Panc1 (cell line): ENCODE measurements at regions not wholly inside any gene's neighbourhood (a gene's known extent, or its start where the extent isn't known, plus 50 kb on each side); places are given as distances from the start of the nearest gene placed in this dataset.

ENCODE experiments used
- ATAC-seq: fragments of 200-7000 bp; cut with Tn5 transposase; 2 replicates; pipeline ENCODE4 v1.9.1; 2020; ENCODE audit warnings: mild to moderate bottlenecking, moderate library complexity
- BruUV-seq: library from RNA; stranded (reverse); fragments of 400-500 nt; replicated peaks from 2 replicates; lab custom pipeline; 2021; lab: Mats Ljungman, UMichigan
- CTCF ChIA-PET: fragments of 300-600 bp; sonication (Branson Sonifier 250); formaldehyde crosslinking; loops from one replicate; lab custom pipeline; 2022; ENCODE audit warnings: antibody characterized with exemption; lab: Charles Lee
- POLR2A ChIA-PET: fragments of 300-600 bp; sonication (Branson Sonifier 250); formaldehyde crosslinking; loops from one replicate; lab custom pipeline; 2022; ENCODE audit warnings: antibody characterized with exemption; lab: Charles Lee
- DNase-seq: peaks from one replicate; pipeline ENCODE4 v3.0.0-alpha.2; 2010; ENCODE audit warnings: low read depth, low spot score
- H3K27ac ChIP-seq: 2 replicates; pipeline ENCODE4 v1.5.1; 2011; ENCODE audit warnings: mild to moderate bottlenecking, low read length, inconsistent platforms
- H3K27me3 ChIP-seq: fragments of 200-500 bp; sonication (Bioruptor generic); 2 replicates; pipeline ENCODE4 v1.6.0; 2014; ENCODE audit warnings: low read length, inconsistent platforms; ENCODE audit not compliant: control insufficient read depth, insufficient read depth
- H3K36me3 ChIP-seq: fragments of 200-500 bp; sonication (Bioruptor generic); 2 replicates; pipeline ENCODE4 v1.5.1; 2014; ENCODE audit warnings: inconsistent platforms, mild to moderate bottlenecking, low read length, moderate library complexity; ENCODE audit not compliant: control insufficient read depth, insufficient read depth
- H3K4me1 ChIP-seq: 2 replicates; pipeline ENCODE4 v1.5.1; 2011; ENCODE audit warnings: inconsistent platforms, mild to moderate bottlenecking, low read length, moderate library complexity; ENCODE audit not compliant: control insufficient read depth, insufficient read depth
- H3K4me3 ChIP-seq, 2 experiments: 2 replicates each; pipeline ENCODE4 v1.5.1; 2011 to 2012; ENCODE audit warnings: low read depth in 2 of 2, low read length in 2 of 2, mild to moderate bottlenecking in 2 of 2, inconsistent platforms in 1 of 2, moderate library complexity in 1 of 2
- H3K9me3 ChIP-seq: fragments of 200-500 bp; sonication (Bioruptor generic); 2 replicates; pipeline ENCODE4 v1.5.1; 2014; ENCODE audit warnings: low read depth, mild to moderate bottlenecking, inconsistent platforms, low read length, moderate library complexity; ENCODE audit not compliant: control insufficient read depth, insufficient read depth
- CTCF ChIP-seq: fragments of 450-650 bp; IDR thresholded peaks from 2 replicates; pipeline ENCODE4 v1.5.1; 2017; ENCODE audit warnings: mild to moderate bottlenecking
- POLR2AphosphoS5 ChIP-seq: IDR thresholded peaks from 2 replicates; pipeline ENCODE4 v1.6.1; 2012; ENCODE audit warnings: mild to moderate bottlenecking, low read depth, low read length, moderate library complexity
- REST ChIP-seq, 2 experiments: IDR thresholded peaks; 2 replicates each; pipeline ENCODE4 v1.6.1; 2011 to 2012; ENCODE audit warnings: low read depth in 2 of 2, control low read depth in 1 of 2, low read length in 1 of 2, mild to moderate bottlenecking in 1 of 2, moderate library complexity in 1 of 2; ENCODE audit not compliant: insufficient read depth in 1 of 2
- SIN3A ChIP-seq: IDR thresholded peaks from 2 replicates; pipeline ENCODE4 v1.6.1; 2012; ENCODE audit warnings: low read depth, mild to moderate bottlenecking, low read length, moderate library complexity, borderline replicate concordance; ENCODE audit not compliant: insufficient read depth
- TCF7L2 ChIP-seq: IDR thresholded peaks from 2 replicates; pipeline ENCODE4 v1.6.1; 2011; ENCODE audit warnings: mild to moderate bottlenecking, low read depth, low read length, inconsistent platforms
- in situ Hi-C: cut with HindIII; loops from 2 replicates; pipeline ENCODE4 v1.10.0; 2016; ENCODE audit warnings: low sequenced_read_pairs, low pct_unique_long_range_greater_than_20kb
- intact Hi-C: fragments of 100-400 bp; cut with micrococcal nuclease; formaldehyde crosslinking; loops from one replicate; pipeline ENCODE4 v1.10.0; 2022; ENCODE audit not compliant: unreplicated experiment

- intact Hi-C loops (no loop called here), in situ Hi-C loops (no loop called here)
- Histone ChIP-seq H3K4me3 (no peak overlapping the region), H3K27ac (no peak overlapping the region), H3K36me3 (no peaks in the 10 kb centered on the region), H3K9me3 (no peaks in the 10 kb centered on the region), H3K4me1 (no peaks in the 10 kb centered on the region), H3K27me3 (no peaks in the 10 kb centered on the region; the same call in none of the 2 replicates)
- TF ChIP-seq SIN3A = no peak
- TF ChIP-seq CTCF = no peak
- no peak for TF ChIP-seq POLR2AphosphoS5
- no peak for TF ChIP-seq TCF7L2
- no peak for TF ChIP-seq REST (IDR thresholded peaks at IDR 0.05; ENCODE audit: insufficient read depth in 1 of 2, low read depth in 2 of 2, low read length in 1 of 2)
- ChIA-PET CTCF (no interaction called here), POLR2A (no interaction called here)
- no TSS peak for BruUV-seq
- DNase-seq = no peak
- ATAC-seq = no peak
Observed at GRCh38 chr5:16382047-16382446, 83.6 kb downstream of the ZNF622 start.

- H3K4me1 ChIP-seq = no peaks in the 10 kb centered on the region
- in situ Hi-C loops = no loop called here
- H3K27me3 ChIP-seq = no peaks in the 10 kb centered on the region; the same call in 1 of the 2 replicates
Observed at GRCh38 chr5:16378762-16379161, 86.8 kb downstream of the ZNF622 start.

More at GRCh38 chr5:16378762-16379161, 86.8 kb downstream of the ZNF622 start:
- intact Hi-C loops = no loop called here
- H3K36me3 ChIP-seq = no peaks in the 10 kb centered on the region
- no peak for ATAC-seq
- no TSS peak for BruUV-seq
- POLR2A ChIA-PET = no interaction called here
- DNase-seq = no peak
- CTCF ChIA-PET = no interaction called here
- H3K4me3 ChIP-seq = no peak overlapping the region
- no peak overlapping the region for H3K27ac ChIP-seq
- H3K9me3 ChIP-seq = no peaks in the 10 kb centered on the region
- TF ChIP-seq SIN3A (no peak), TCF7L2 (no peak), CTCF (no peak), POLR2AphosphoS5 (no peak), REST (IDR thresholded peaks at IDR 0.05; ENCODE audit: insufficient read depth in 1 of 2, low read depth in 2 of 2, low read length in 1 of 2) (no peak)
